Fibroblast of lung (primary cell): ENCODE measurements at regions not wholly inside any gene's neighbourhood (a gene's known extent, or its start where the extent isn't known, plus 50 kb on each side); places are given as distances from the start of the nearest gene placed in this dataset.

Experiments used
- EZH2 ChIP-seq: IDR thresholded peaks from 2 replicates; pipeline ENCODE4 v1.5.1; 2012; ENCODE audit warnings: low read length, control low read depth, mild to moderate bottlenecking; ENCODE audit errors: missing control alignments
- TF ChIP-seq, protein P1 (sequence below), 2 donors: IDR thresholded peaks in 1 of 2; conservative IDR thresholded peaks in 1 of 2; 1 replicate in 1 of 2; 2 replicates in 1 of 2; pipeline ENCODE4 v1.5.1; 2011 to 2012; ENCODE audit warnings: low read length in 2 of 2, control low read depth in 1 of 2, inconsistent platforms in 1 of 2, low read depth in 1 of 2, mild to moderate bottlenecking in 1 of 2

DNA sequence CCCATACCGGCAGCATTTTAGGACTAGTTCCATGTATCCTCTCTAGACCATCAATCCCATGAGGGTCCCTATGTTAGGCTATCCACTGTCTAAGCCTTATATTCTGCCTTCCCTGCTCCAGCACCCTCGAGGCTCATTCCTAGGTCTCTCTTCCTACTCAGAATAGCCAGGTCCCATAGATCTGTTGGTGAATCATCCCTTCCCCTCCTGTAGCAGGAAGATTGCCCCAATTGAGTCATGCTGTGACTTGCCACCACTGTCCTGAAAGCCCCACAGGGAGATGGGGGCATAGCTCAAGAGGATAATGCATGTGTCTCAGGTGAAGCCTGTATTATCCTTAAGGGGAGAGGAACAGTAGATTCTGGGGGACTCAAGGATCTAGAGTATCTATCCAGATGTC lies 143.1 kb upstream of the MOCS1 start:
- TF ChIP-seq, protein P1, sequence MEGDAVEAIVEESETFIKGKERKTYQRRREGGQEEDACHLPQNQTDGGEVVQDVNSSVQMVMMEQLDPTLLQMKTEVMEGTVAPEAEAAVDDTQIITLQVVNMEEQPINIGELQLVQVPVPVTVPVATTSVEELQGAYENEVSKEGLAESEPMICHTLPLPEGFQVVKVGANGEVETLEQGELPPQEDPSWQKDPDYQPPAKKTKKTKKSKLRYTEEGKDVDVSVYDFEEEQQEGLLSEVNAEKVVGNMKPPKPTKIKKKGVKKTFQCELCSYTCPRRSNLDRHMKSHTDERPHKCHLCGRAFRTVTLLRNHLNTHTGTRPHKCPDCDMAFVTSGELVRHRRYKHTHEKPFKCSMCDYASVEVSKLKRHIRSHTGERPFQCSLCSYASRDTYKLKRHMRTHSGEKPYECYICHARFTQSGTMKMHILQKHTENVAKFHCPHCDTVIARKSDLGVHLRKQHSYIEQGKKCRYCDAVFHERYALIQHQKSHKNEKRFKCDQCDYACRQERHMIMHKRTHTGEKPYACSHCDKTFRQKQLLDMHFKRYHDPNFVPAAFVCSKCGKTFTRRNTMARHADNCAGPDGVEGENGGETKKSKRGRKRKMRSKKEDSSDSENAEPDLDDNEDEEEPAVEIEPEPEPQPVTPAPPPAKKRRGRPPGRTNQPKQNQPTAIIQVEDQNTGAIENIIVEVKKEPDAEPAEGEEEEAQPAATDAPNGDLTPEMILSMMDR (conservative IDR thresholded peaks at IDR 0.05 in 1 of 2, IDR thresholded peaks at IDR 0.05 in 1 of 2; ENCODE audit: low read depth in 1 of 2, low read length in 2 of 2), result no peak
- TF ChIP-seq EZH2, result no peak
